HG03354 (cell line): ENCODE measurements at regions not wholly inside any gene's neighbourhood (a gene's known extent, or its start where the extent isn't known, plus 50 kb on each side); places are given as distances from the start of the nearest gene placed in this dataset.
"Not testable (repeated sequence)": the region's sequence is repeated elsewhere in the genome, so short reads cannot be mapped to it uniquely, and the experiment has no call there.

Experiments
- ATAC-seq: cut with Tn5 transposase; IDR thresholded peaks from one replicate; pipeline ENCODE4 v1.9.1; 2021; ENCODE audit warnings: mild to moderate bottlenecking; ENCODE audit not compliant: unreplicated experiment, poor library complexity, severe bottlenecking

- no peak for ATAC-seq
Observed at GRCh38 chr6:121668259-121668658, 232.8 kb downstream of the GJA1 start.

- no peak for ATAC-seq
Observed at GRCh38 chr6:121670511-121670910, 235.1 kb downstream of the GJA1 start.

- ATAC-seq = no peak
Observed at GRCh38 chr6:121677571-121677970, 242.1 kb downstream of the GJA1 start.

- no peak for ATAC-seq
Observed at GRCh38 chr6:121678245-121678644, 242.8 kb downstream of the GJA1 start.

DNA sequence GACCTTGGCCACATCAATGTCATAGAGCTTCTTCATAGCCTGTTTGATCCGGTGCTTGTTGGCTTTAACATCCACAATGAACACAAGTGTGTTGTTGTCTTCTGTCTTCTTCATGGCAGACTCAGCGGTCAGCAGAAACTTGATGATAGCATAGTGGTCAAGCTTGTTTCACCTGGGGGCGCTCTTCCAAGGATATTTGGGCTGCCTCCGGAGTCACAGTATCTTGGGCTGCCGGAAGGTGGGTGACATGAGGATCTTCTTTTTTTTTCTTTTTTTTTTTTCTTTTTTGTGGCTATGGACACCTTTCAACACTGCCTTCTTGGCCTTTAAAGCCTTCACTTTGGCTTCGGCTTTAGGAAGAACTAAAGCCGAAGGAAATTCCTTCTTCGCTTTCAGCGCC is 244.6 kb downstream of the GJA1 start:
- ATAC-seq = no peak

- no peak for ATAC-seq
Observed at GRCh38 chr6:121682666-121683065, 247.2 kb downstream of the GJA1 start.

- not testable (repeated sequence) for ATAC-seq
Observed at GRCh38 chr6:121685806-121686205, 250.4 kb downstream of the GJA1 start.

DNA sequence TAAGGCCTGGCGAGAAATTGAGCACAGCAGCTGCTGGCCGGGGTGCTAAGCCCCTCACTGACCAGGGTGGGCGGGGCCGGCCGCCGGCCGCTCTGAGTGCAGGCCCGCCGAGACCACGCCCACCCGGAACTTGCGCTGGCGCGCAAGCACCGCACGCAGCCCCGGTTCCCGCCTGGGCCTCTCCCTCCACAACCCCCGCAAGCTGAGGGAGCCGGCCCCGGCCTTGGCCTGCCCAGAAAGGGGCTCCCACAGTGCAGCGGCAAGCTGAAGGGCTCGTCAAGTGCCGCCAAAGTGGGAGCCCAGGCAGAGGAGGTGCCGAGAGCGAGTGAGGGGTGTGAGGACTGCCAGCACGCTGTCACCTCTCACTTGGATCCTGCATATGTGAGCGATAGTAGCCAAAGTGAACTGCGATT is 251.2 kb downstream of the GJA1 start:
- ATAC-seq = no peak

GRCh38 chr6:121688974-121689373 is 253.5 kb downstream of the GJA1 start:
- ATAC-seq = no peak

DNA sequence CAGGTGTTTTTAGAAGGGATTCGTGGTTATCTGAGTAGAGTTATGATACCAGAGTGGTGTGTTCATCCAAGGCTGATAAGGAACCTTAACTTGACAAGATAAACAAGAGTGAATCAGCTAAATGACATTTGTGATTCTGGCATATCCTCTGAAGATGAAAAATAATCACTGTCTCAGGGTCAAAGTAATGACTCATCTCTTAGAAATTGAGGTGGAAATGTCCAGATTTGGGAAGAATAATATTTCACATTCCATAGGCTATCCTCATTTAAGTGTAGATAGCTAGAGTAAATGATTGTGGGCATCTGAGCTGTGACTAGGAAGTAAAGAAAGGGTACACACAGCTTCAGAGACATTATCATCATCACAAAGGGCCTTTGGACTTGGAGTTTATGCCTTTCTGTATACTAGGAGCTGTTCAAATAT is 255.7 kb downstream of the GJA1 start:
- ATAC-seq = no peak

DNA sequence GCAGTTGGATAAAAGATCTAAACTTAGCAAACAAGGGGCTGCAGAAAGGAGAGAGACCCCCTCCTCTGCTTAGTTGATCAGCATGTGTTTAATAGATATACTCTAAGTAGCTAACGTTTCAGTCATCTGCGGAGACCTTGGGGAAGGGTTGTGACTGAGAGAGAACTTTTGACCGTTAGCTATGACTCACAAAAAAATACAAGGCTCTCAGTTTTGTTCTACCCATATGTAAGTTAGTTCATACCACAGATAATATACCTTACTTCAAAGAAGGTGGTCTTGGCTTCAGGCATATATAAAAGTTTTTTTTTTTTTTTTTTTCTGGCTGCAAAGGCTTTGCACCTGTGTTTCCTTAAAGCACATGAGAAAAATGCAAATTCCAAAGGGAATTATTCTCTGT is 258.9 kb downstream of the GJA1 start:
- no peak for ATAC-seq

DNA sequence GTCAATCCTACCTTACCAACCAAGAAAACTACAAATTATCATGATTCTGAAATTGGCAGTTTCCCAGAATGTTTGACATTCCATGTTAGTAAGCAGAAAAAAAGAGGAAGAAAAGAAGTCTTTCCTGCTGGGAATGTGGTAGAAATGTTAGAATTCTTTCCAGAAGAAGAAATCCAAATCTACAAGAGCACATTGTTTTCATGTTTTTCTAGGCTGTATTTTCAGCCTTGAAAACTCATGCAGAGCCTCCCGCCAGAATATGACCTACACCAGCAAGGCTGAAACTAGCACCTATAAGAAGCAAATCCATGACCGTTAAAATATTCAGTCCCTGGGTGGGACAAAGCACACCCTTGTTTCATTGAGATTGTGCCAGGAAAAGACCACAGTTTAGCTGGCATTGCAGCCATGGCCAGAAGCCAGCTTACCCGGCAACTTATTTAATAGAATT is 259.4 kb downstream of the GJA1 start:
- no peak for ATAC-seq

- ATAC-seq = no peak
Observed at GRCh38 chr6:121695329-121695728, 259.9 kb downstream of the GJA1 start.

DNA sequence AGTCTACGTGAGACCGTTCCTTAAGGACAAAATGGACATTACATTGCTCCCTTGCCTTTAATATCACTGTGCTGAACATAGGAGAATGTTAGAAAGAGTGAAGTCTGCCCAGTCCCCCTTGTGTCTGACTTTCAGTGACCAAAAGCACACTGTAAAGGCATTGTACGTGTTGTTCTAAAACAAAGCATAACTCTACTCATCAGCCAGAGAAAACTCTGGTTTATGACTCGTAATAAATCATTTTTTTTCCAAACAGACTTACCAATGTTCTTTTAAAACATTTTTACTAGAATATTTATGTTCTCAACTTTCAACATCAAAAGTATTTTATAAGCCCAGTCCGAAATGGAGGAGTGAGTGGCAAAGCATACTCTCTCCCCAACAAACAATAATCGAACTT is 262.5 kb downstream of the GJA1 start:
- no peak for ATAC-seq

DNA sequence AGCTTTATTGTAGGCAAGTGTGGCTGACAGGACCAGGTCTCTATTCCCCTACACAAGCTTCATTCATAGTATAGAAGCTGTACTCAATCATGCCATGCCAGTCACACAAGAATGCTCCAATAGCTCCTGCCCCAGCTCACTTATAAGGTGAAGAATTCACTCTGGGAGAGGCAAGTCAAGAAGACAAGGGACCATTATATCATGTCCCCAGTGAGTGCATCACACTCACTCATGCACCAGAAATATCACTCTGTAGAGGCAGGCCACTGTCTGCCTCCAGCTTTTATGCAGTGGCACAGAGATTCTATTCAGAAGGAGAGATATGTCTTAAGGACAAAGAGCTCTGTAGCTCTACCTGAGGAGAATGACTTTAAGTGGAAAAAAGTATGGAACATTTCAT is 263.2 kb downstream of the GJA1 start:
- ATAC-seq = no peak

GRCh38 chr6:121703129-121703528 is 267.7 kb downstream of the GJA1 start:
- ATAC-seq = not testable (repeated sequence)

- ATAC-seq = no peak
Observed at GRCh38 chr6:121711472-121711871, 276.0 kb downstream of the GJA1 start.

- no peak for ATAC-seq
Observed at GRCh38 chr6:121717686-121718085, 282.2 kb downstream of the GJA1 start.

GRCh38 chr6:121720867-121721266 is 285.4 kb downstream of the GJA1 start:
- ATAC-seq = not testable (repeated sequence)

- no peak for ATAC-seq
Observed at GRCh38 chr6:121723623-121724022, 288.2 kb downstream of the GJA1 start.

DNA sequence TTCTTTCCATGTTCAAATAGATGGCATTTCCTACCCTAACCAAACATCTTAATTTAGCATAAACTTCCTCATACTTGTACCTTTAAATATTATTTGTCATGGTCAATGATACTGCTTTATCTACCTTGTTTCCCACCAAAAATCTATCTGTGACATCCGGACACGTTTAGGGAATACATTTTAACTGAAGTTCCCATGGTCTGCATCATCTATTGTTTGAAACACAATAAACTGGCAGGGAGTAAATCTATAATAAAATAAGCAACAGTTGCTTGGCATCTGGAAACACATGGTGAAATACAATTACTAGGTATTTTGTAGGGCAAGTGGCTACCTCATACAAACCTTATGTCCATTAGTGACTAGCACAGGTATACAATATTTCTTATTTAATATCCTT is 289.1 kb downstream of the GJA1 start:
- no peak for ATAC-seq

DNA sequence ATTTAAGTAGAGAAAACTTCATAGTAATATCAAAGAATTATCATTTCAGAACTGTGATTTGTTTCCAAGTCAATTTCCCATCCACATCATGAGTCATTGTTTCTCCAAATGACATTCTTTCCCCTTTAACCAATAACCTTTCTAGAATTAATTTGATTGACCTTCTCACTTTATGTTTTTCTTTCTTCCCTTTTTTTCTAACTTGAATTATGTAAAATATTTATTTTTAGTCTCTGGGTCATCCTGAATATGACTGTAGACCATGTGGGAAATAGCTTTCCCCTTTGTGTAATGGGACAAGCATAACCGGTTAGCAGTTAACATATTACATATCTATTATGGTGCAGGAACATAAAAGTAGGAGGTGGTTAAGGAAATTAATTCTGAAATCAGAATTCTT is 291.1 kb downstream of the GJA1 start:
- no peak for ATAC-seq

DNA sequence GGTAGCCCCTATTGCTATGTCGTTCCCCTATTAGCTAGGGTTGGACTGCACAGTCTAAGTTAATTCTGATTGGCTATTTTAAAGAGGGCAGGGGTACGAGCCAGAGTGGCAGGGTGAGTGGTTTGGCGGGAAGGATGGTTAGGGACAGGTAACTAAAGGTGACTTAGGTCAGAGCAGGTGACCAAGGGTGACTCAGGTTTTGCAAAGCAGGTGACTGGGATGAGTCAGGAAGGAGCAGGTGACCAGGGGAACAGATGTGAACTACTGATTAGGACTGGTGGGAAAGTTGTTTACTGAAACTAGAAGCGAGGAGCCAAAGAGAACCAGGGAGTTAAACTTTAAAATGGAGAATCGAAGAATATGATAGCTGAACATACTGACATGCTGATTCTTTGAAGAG is 295.2 kb downstream of the GJA1 start:
- no peak for ATAC-seq
